ENCODE measurements at regions not wholly inside any gene's neighbourhood (a gene's known extent, or its start where the extent isn't known, plus 50 kb on each side); places are given as distances from the start of the nearest gene placed in this dataset.

GRCh38 chr1:67532452-67533216, 102.4 kb upstream of the SERBP1 start:
- intact Hi-C loops (cut with DNase I): loop anchor here (1.0 to 10.0 kb wide), 3 partner anchors 155 to 812 kb away; partner anchors contain the start of gene GADD45A
- Histone ChIP-seq H3K4me1 (peaks cover 0 to 5% (median 0%) of the 10 kb centered on the region in 4 donors), H3K9me3 (no peaks in the 10 kb centered on the region), H3K27me3 (peaks cover 0 to 3% (median 0%) of the 10 kb centered on the region in 3 donors), H3K4me3 (no peak overlapping the region), H3K36me3 (no peaks in the 10 kb centered on the region), H3K27ac (no peak overlapping the region)
- TF ChIP-seq CTCF (IDR thresholded peaks at IDR 0.05) (peak; percentile 16 to 70 (median 68)), POLR2A (IDR thresholded peaks at IDR 0.05) (no peak), POLR2AphosphoS5 (IDR thresholded peaks at IDR 0.05) (no peak), EP300 (IDR thresholded peaks at IDR 0.05) (no peak)
- DNase-seq: peak; percentile 66
- whole genome bisulfite sequencing, 2 donors: 65 to 75% methylated on average over 7 of the region's 7 CpGs

DNA sequence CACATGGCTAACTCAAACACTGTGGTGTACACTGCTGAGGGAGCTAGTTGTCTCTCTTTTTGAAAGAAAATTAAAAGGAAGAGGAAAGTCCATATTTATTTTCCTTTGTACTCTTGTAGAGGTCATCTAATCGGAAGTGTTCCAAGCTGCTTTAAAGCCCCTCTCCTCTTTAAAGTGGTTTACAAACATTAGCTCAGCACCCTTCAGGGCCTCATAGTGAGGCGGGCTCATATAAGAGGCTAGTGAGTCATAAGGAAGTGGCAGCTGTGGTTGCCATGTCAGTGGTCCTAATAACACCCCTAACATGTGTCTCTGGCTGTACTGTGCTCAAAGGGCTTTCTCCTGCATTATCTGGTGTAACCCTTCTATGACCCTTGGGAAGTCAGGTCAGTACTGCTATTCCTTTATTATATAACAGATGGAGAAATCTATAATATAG, 104.4 kb upstream of the SERBP1 start:
- H3K9me3 ChIP-seq: no peaks in the 10 kb centered on the region
- no peaks in the 10 kb centered on the region for H3K36me3 ChIP-seq
- 14 to 53% methylated on average over 2 of the region's 2 CpGs for WGBS, 2 donors
- no peak overlapping the region for H3K4me3 ChIP-seq
- no peak for TF ChIP-seq EP300 (IDR thresholded peaks at IDR 0.05)
- no peak for TF ChIP-seq POLR2AphosphoS5 (IDR thresholded peaks at IDR 0.05)
- TF ChIP-seq POLR2A (IDR thresholded peaks at IDR 0.05): no peak
- no peak for TF ChIP-seq CTCF (IDR thresholded peaks at IDR 0.05)
- H3K27me3 ChIP-seq: peaks cover 0 to 3% (median 0%) of the 10 kb centered on the region in 3 donors
- intact Hi-C loops (cut with DNase I): loop anchor here (5.0 to 10.0 kb wide), 2 partner anchors 153 to 810 kb away; partner anchors contain the start of gene GADD45A
- H3K27ac ChIP-seq: no peak overlapping the region
- peaks cover 0 to 5% (median 0%) of the 10 kb centered on the region in 4 donors for H3K4me1 ChIP-seq
- no peak for DNase-seq

- Histone ChIP-seq H3K4me1 (peaks cover 0 to 5% (median 0%) of the 10 kb centered on the region in 4 donors), H3K27me3 (peaks cover 0 to 3% (median 0%) of the 10 kb centered on the region in 3 donors), H3K9me3 (no peaks in the 10 kb centered on the region), H3K4me3 (no peak overlapping the region), H3K27ac (no peak overlapping the region), H3K36me3 (no peaks in the 10 kb centered on the region)
- intact Hi-C loops (cut with DNase I): loop anchor here (10.0 kb wide), 1 partner anchor 809 kb away; no protein-coding TSS in a partner anchor
- peak; percentile 48 to 75 (median 62) for TF ChIP-seq CTCF (IDR thresholded peaks at IDR 0.05)
- no peak for TF ChIP-seq EP300 (IDR thresholded peaks at IDR 0.05)
- no peak for TF ChIP-seq POLR2A (IDR thresholded peaks at IDR 0.05)
- 2 to 4% methylated on average over 5 of the region's 5 CpGs for WGBS, 2 donors
- peak; percentile 88 for DNase-seq
Measured at GRCh38 chr1:67535474-67535873, 105.3 kb upstream of the SERBP1 start.

- WGBS, 2 donors: 74 to 88% methylated on average over 9 of the region's 9 CpGs
- no peak for DNase-seq
- Histone ChIP-seq H3K4me3 (no peak overlapping the region), H3K4me1 (peaks cover 0 to 5% (median 0%) of the 10 kb centered on the region in 4 donors), H3K9me3 (no peaks in the 10 kb centered on the region), H3K27ac (no peak overlapping the region), H3K27me3 (peaks cover 0 to 3% (median 0%) of the 10 kb centered on the region in 3 donors), H3K36me3 (no peaks in the 10 kb centered on the region)
- intact Hi-C loops (cut with DNase I): loop anchor here (10.0 kb wide), 1 partner anchor 808 kb away; no protein-coding TSS in a partner anchor
- TF ChIP-seq POLR2AphosphoS5 (IDR thresholded peaks at IDR 0.05) (no peak), CTCF (IDR thresholded peaks at IDR 0.05) (no peak), POLR2A (IDR thresholded peaks at IDR 0.05) (no peak), EP300 (IDR thresholded peaks at IDR 0.05) (no peak)
Measured at GRCh38 chr1:67536957-67537666, 106.9 kb upstream of the SERBP1 start.

Data from sigmoid colon (tissue), 6 donors.